ENCODE measurements at regions not wholly inside any gene's neighbourhood (a gene's known extent, or its start where the extent isn't known, plus 50 kb on each side); places are given as distances from the start of the nearest gene placed in this dataset.

DNA sequence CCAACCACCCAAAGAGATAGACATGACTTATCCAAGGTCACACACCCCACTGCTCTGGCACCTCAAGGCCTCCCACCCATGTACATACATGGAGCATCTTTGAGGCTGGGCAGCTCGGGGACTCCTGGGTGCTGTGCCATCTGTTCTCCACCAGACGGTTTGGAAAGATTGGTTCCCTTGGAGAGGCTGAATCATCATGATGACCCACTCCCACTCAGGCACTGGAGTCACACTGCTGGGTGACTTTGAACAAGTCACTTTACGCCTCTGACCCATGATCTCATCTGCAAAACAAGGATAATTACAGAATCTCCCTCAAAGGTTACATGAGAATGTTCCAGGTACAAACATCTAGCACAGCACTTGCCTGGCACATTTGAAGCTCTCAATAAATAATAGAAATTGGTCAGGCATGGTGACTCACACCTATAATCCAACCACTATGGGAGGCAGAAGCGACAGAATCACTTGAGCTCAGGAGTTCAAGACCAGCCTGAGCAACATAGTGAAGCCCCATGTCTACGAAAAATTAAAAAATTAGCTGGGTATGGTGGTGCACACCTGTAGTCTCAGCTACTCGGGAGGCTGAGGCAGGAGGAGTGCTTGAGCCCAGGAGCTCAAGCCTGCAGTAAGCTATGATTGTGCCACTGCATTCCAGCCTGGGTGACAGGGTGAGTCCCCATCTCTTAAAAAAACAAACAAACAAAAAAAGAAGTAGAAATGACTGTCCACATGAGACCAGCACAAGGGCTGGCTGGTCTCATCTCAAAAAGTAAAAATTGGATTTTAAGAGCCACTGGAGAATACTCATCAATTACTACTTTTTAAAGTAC is 74.9 kb downstream of the RRAGC start (continued):
- TF ChIP-seq EGR1 (conservative IDR thresholded peaks at IDR 0.05) (peak; percentile 57), WHSC1 (IDR thresholded peaks at IDR 0.05; ENCODE audit: low read length) (peak; percentile 63), CREM (IDR thresholded peaks at IDR 0.05; ENCODE audit: low read depth) (0 out of 2 replicates have a peak, but pooled peaks have one; percentile 11), TCF7L2 (IDR thresholded peaks at IDR 0.05; ENCODE audit: low read depth, low read length) (no peak), JUND (IDR thresholded peaks at IDR 0.05; ENCODE audit: borderline replicate concordance, low read depth, low read length) (peak; percentile 39; the same call in 1 of the 2 replicates), JUND (tag; IDR thresholded peaks at IDR 0.05; ENCODE audit: borderline replicate concordance, low read depth, low read length) (peak; percentile 17; the same call in 1 of the 3 replicates), BCOR (IDR thresholded peaks at IDR 0.05) (peak; percentile 11; the same call in 1 of the 2 replicates)

GRCh38 chr1:38783640-38784229 is 75.8 kb downstream of the RRAGC start:
- Histone ChIP-seq H3K9me1 (ENCODE audit: control insufficient read depth, insufficient read depth, low read length) (no peaks in the 10 kb centered on the region), H3K4me2 (ENCODE audit: insufficient read depth, low read length) (peak overlapping the region; percentile 73), H3K9ac (ENCODE audit: insufficient read depth in 1 of 2, low read depth in 2 of 2, low read length in 2 of 2) (peak overlapping the region; percentile 4 to 46; a peak in 1 of 4 replicates), H3K9me3 (replicated peaks; ENCODE audit: control insufficient read depth, insufficient read depth, low read depth, low read length) (no peaks in the 10 kb centered on the region), H4K20me1 (replicated peaks; ENCODE audit: control insufficient read depth, insufficient read depth, low read length) (no peaks in the 10 kb centered on the region), H2AFZ (ENCODE audit: low read depth, low read length) (peak overlapping the region; percentile 80), H3K4me3 (no peak overlapping the region), H3K4me1 (replicated peaks in 1 of 2; ENCODE audit: control insufficient read depth in 2 of 2, insufficient read depth in 2 of 2, low read length in 2 of 2) (peaks cover 29 to 51% of the 10 kb centered on the region in 2 experiments), H3K79me2 (ENCODE audit: control insufficient read depth, insufficient read depth, low read length) (no peaks in the 10 kb centered on the region), H3K36me3 (ENCODE audit: control insufficient read depth, insufficient read depth, low read length) (no peaks in the 10 kb centered on the region), H3K27me3 (ENCODE audit: control insufficient read depth in 2 of 2, insufficient read depth in 2 of 2, low read length in 2 of 2) (no peaks in the 10 kb centered on the region), H3K27ac (ENCODE audit: extremely low read depth, low read depth, low read length) (no peak overlapping the region)
- no peak for FAIRE-seq
- in situ Hi-C loops (cut with MboI): no loop called here
- no TSS peak for BruUV-seq (replicated peaks)
- CTCF ChIA-PET (ENCODE audit: low intra/inter-chr PET ratio): no interaction called here
- intact Hi-C loops (cut with micrococcal nuclease): no loop called here
- 29% methylated on average over 34 of the region's 34 CpGs for WGBS (ENCODE audit: insufficient coverage, low coverage, missing lambda C conversion rate)
- POLR2A ChIA-PET: interaction anchor here (1.0 to 1.7 kb wide), 3 partner anchors 9 to 12 kb away, joined by 3 to 5 read pairs (median 4); no protein-coding TSS in a partner anchor
- peak; percentile 58 to 62 (median 60) for DNase-seq (ENCODE audit: extremely low read depth in 1 of 4, low spot score in 3 of 4)
- peak; percentile 48 for ATAC-seq
- TF ChIP-seq ZBTB33 (CRISPR knock-in tag; IDR thresholded peaks at IDR 0.05): peak; percentile 67; the same call in 1 of the 2 replicates
- TF ChIP-seq, protein P1, sequence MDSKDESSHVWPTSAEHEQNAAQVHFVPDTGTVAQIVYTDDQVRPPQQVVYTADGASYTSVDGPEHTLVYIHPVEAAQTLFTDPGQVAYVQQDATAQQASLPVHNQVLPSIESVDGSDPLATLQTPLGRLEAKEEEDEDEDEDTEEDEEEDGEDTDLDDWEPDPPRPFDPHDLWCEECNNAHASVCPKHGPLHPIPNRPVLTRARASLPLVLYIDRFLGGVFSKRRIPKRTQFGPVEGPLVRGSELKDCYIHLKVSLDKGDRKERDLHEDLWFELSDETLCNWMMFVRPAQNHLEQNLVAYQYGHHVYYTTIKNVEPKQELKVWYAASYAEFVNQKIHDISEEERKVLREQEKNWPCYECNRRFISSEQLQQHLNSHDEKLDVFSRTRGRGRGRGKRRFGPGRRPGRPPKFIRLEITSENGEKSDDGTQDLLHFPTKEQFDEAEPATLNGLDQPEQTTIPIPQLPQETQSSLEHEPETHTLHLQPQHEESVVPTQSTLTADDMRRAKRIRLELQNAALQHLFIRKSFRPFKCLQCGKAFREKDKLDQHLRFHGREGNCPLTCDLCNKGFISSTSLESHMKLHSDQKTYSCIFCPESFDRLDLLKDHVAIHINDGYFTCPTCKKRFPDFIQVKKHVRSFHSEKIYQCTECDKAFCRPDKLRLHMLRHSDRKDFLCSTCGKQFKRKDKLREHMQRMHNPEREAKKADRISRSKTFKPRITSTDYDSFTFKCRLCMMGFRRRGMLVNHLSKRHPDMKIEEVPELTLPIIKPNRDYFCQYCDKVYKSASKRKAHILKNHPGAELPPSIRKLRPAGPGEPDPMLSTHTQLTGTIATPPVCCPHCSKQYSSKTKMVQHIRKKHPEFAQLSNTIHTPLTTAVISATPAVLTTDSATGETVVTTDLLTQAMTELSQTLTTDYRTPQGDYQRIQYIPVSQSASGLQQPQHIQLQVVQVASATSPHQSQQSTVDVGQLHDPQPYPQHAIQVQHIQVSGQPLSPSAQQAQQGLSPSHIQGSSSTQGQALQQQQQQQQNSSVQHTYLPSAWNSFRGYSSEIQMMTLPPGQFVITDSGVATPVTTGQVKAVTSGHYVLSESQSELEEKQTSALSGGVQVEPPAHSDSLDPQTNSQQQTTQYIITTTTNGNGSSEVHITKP (IDR thresholded peaks at IDR 0.05; ENCODE audit: partially characterized antibody): peak; percentile 35
- peak in 1 of 2 experiments; percentile 42; a peak in 2 of 4 replicates for TF ChIP-seq KDM1A (IDR thresholded peaks at IDR 0.05)
- no peak for TF ChIP-seq CC2D1A (IDR thresholded peaks at IDR 0.05)
- TF ChIP-seq, protein P2, sequence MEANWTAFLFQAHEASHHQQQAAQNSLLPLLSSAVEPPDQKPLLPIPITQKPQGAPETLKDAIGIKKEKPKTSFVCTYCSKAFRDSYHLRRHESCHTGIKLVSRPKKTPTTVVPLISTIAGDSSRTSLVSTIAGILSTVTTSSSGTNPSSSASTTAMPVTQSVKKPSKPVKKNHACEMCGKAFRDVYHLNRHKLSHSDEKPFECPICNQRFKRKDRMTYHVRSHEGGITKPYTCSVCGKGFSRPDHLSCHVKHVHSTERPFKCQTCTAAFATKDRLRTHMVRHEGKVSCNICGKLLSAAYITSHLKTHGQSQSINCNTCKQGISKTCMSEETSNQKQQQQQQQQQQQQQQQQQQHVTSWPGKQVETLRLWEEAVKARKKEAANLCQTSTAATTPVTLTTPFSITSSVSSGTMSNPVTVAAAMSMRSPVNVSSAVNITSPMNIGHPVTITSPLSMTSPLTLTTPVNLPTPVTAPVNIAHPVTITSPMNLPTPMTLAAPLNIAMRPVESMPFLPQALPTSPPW (CRISPR knock-in tag; IDR thresholded peaks at IDR 0.05): peak; percentile 68

All from K562 (cell line).